H9 (cell line): ENCODE measurements at regions not wholly inside any gene's neighbourhood (a gene's known extent, or its start where the extent isn't known, plus 50 kb on each side); places are given as distances from the start of the nearest gene placed in this dataset.

ENCODE experiments used
- DNase-seq: peaks from one replicate; pipeline ENCODE4 v3.0.0-alpha.2; 2017
- H2AFZ ChIP-seq: one replicate; pipeline ENCODE4 v1.6.1; 2013; ENCODE audit warnings: mild to moderate bottlenecking, low read length, control low read depth, moderate library complexity
- H2AK5ac ChIP-seq: 2 replicates; pipeline ENCODE4 v1.6.1; 2013; ENCODE audit warnings: low read length, control low read depth, mixed read lengths; ENCODE audit not compliant: insufficient read length
- H2BK120ac ChIP-seq: one replicate; pipeline ENCODE4 v1.6.1; 2013; ENCODE audit warnings: low read depth, mild to moderate bottlenecking, low read length, control low read depth, inconsistent platforms; ENCODE audit not compliant: poor library complexity, severe bottlenecking
- H2BK12ac ChIP-seq: 2 replicates; pipeline ENCODE4 v1.6.1; 2013; ENCODE audit warnings: low read length, control low read depth, mixed read lengths, low read depth; ENCODE audit not compliant: insufficient read length
- H2BK15ac ChIP-seq: 2 replicates; pipeline ENCODE4 v1.6.1; 2013; ENCODE audit warnings: low read depth, low read length, control low read depth
- H2BK20ac ChIP-seq: one replicate; pipeline ENCODE4 v1.6.1; 2013; ENCODE audit warnings: low read depth, mild to moderate bottlenecking, low read length, control low read depth, inconsistent platforms; ENCODE audit not compliant: poor library complexity, severe bottlenecking
- H2BK5ac ChIP-seq: 2 replicates; pipeline ENCODE4 v1.6.1; 2013; ENCODE audit warnings: low read length, control low read depth, mixed read lengths; ENCODE audit not compliant: insufficient read length
- H3K14ac ChIP-seq: 2 replicates; pipeline ENCODE4 v1.6.1; 2013; ENCODE audit warnings: low read length, control low read depth; ENCODE audit not compliant: insufficient read depth
- H3K18ac ChIP-seq: 2 replicates; pipeline ENCODE4 v1.6.1; 2013; ENCODE audit warnings: low read depth, mild to moderate bottlenecking, mixed read lengths, low read length, control low read depth; ENCODE audit not compliant: insufficient read length
- H3K23ac ChIP-seq: 2 replicates; pipeline ENCODE4 v1.6.1; 2013; ENCODE audit warnings: low read length, control low read depth, mixed read lengths, low read depth; ENCODE audit not compliant: insufficient read length
- H3K23me2 ChIP-seq: 2 replicates; pipeline ENCODE4 v1.6.1; 2013; ENCODE audit warnings: low read depth, mild to moderate bottlenecking, mixed read lengths, low read length, control low read depth; ENCODE audit not compliant: insufficient read length, poor library complexity, severe bottlenecking
- H3K27ac ChIP-seq: 2 replicates; pipeline ENCODE4 v1.5.1; 2013; ENCODE audit warnings: low read length, control low read depth, mixed read lengths, low read depth; ENCODE audit not compliant: insufficient read length
- H3K27me3 ChIP-seq: 2 replicates; pipeline ENCODE4 v1.6.1; 2013; ENCODE audit warnings: low read length, control low read depth, inconsistent platforms; ENCODE audit not compliant: insufficient read depth
- H3K4ac ChIP-seq: 2 replicates; pipeline ENCODE4 v1.6.1; 2013; ENCODE audit warnings: low read depth, mild to moderate bottlenecking, control low read depth, inconsistent platforms, low read length, moderate library complexity
- H3K4me1 ChIP-seq: 2 replicates; pipeline ENCODE4 v1.6.1; 2013; ENCODE audit warnings: low read length, control low read depth, inconsistent platforms; ENCODE audit not compliant: insufficient read depth
- H3K4me2 ChIP-seq: 2 replicates; pipeline ENCODE4 v1.6.1; 2013; ENCODE audit warnings: low read length, control low read depth, mixed read lengths; ENCODE audit not compliant: insufficient read length, insufficient read depth
- H3K56ac ChIP-seq: 2 replicates; pipeline ENCODE4 v1.6.1; 2013; ENCODE audit warnings: low read depth, mild to moderate bottlenecking, mixed read lengths, low read length, control low read depth; ENCODE audit not compliant: insufficient read length
- H3K79me1 ChIP-seq: 2 replicates; pipeline ENCODE4 v1.6.1; 2013; ENCODE audit warnings: low read depth, mild to moderate bottlenecking, moderate library complexity, low read length, control low read depth, inconsistent platforms; ENCODE audit not compliant: insufficient read depth, poor library complexity, severe bottlenecking
- H3K79me2 ChIP-seq: 2 replicates; pipeline ENCODE4 v1.6.1; 2013; ENCODE audit warnings: low read length, control low read depth, inconsistent platforms; ENCODE audit not compliant: insufficient read depth
- H3K9ac ChIP-seq: 2 replicates; pipeline ENCODE4 v1.6.1; 2013; ENCODE audit warnings: low read length, control low read depth, mixed read lengths; ENCODE audit not compliant: insufficient read length; ENCODE audit errors: extremely low read depth
- H3K9me3 ChIP-seq: one replicate; pipeline ENCODE4 v1.6.1; 2013; ENCODE audit warnings: low read depth, low read length, inconsistent platforms; ENCODE audit not compliant: control insufficient read depth
- H3T11ph ChIP-seq: one replicate; pipeline ENCODE4 v1.6.1; 2013; ENCODE audit warnings: mild to moderate bottlenecking, low read length, control low read depth, inconsistent platforms
- H4K20me1 ChIP-seq: one replicate; pipeline ENCODE4 v1.6.1; 2013; ENCODE audit not compliant: control insufficient read depth, insufficient read length, insufficient read depth
- H4K5ac ChIP-seq: 2 replicates; pipeline ENCODE4 v1.6.1; 2013; ENCODE audit warnings: low read depth, mild to moderate bottlenecking, mixed read lengths, low read length, control low read depth; ENCODE audit not compliant: insufficient read length
- H4K8ac ChIP-seq: replicated peaks from 2 replicates; pipeline ENCODE4 v1.6.1; 2013; ENCODE audit warnings: low read length, control low read depth, mixed read lengths, low read depth; ENCODE audit not compliant: insufficient read length
- H4K91ac ChIP-seq: 2 replicates; pipeline ENCODE4 v1.6.1; 2013; ENCODE audit warnings: low read depth, mild to moderate bottlenecking, moderate library complexity, mixed read lengths, low read length, control low read depth; ENCODE audit not compliant: insufficient read length
- H3K27ac Mint-ChIP-seq, 3 experiments: 2 replicates in 2 of 3; 3 replicates in 1 of 3; pipeline ENCODE4 v1.8.0; 2020 to 2021; ENCODE audit warnings: mixed read lengths in 3 of 3, mild to moderate bottlenecking in 1 of 3, moderate library complexity in 1 of 3
- H3K27me3 Mint-ChIP-seq: 2 replicates; pipeline ENCODE4 v1.8.0; 2021; ENCODE audit warnings: low read depth, mild to moderate bottlenecking, moderate library complexity, mixed read lengths
- H3K36me3 Mint-ChIP-seq, 3 experiments: 2 replicates in 2 of 3; 3 replicates in 1 of 3; pipeline ENCODE4 v1.8.0; 2020 to 2021; ENCODE audit warnings: low read depth in 3 of 3, mixed read lengths in 3 of 3; ENCODE audit not compliant: insufficient read depth in 1 of 3
- H3K4me1 Mint-ChIP-seq, 2 experiments: 2 replicates each; pipeline ENCODE4 v1.8.0; 2020; ENCODE audit warnings: mixed read lengths in 2 of 2
- H3K4me3 Mint-ChIP-seq, 2 experiments: 2 replicates in 1 of 2; 3 replicates in 1 of 2; pipeline ENCODE4 v1.8.0; 2020 to 2021; ENCODE audit warnings: mild to moderate bottlenecking in 2 of 2, mixed read lengths in 2 of 2, moderate library complexity in 1 of 2
- H3K9me3 Mint-ChIP-seq, 2 experiments: 2 replicates in 1 of 2; 3 replicates in 1 of 2; pipeline ENCODE4 v1.8.0; 2020; ENCODE audit warnings: mild to moderate bottlenecking in 2 of 2, mixed read lengths in 2 of 2, moderate library complexity in 1 of 2
- WGBS: extraction: QIAGEN DNeasy Blood & Tissue Kit; methylation state at CpG from one replicate; pipeline ENCODE4 v1.1.7; 2013; ENCODE audit warnings: missing lambda C conversion rate, low lambda C conversion rate, mixed read lengths; ENCODE audit not compliant: insufficient read length; ENCODE audit errors: extremely low coverage; 5-methylcytosine and 5-hydroxymethylcytosine counted together
- TF ChIP-seq, protein P1 (sequence below): fragments of 200-600 bp; sonication (generic); conservative IDR thresholded peaks from 3 replicates; pipeline ENCODE4 v1.8.0; 2021; ENCODE audit warnings: antibody characterized with exemption, mild to moderate bottlenecking

DNA sequence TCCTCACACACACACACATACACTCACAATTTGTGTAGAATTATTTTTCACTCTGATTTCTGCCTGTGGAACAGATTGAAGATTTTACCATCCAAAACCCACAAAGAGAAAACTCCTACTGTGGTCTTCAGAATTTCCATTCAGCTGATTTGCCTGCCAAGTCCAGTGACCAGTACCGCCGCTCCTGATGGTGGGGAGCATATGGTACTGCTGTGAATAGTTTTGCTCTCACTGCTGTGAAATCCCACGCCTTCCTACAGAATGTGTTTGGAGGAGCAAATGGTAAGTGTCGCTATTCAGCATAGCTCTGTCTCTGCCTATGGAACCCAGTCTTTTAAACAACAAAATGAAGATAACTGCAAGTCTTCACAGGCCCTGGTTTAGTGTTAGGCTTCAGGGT, 629.5 kb downstream of the LMO4 start:
- no peak overlapping the region for H3K14ac ChIP-seq
- Mint-ChIP-seq H3K4me3 (no peak overlapping the region), H3K4me1 (peaks cover 4 to 6% of the 10 kb centered on the region in 2 experiments), H3K36me3 (no peaks in the 10 kb centered on the region), H3K27ac (no peak overlapping the region), H3K27me3 (no peaks in the 10 kb centered on the region), H3K9me3 (no peaks in the 10 kb centered on the region)
- H3K27me3 ChIP-seq = no peaks in the 10 kb centered on the region
- H3K4me1 ChIP-seq = no peaks in the 10 kb centered on the region; the same call in 1 of the 2 replicates
- no peaks in the 10 kb centered on the region for H3K23me2 ChIP-seq
- H3K27ac ChIP-seq = no peak overlapping the region
- H3K4me2 ChIP-seq = no peak overlapping the region
- H2BK120ac ChIP-seq = no peak overlapping the region
- H3K9me3 ChIP-seq = no peaks in the 10 kb centered on the region
- H2BK5ac ChIP-seq = no peak overlapping the region
- H4K5ac ChIP-seq = no peak overlapping the region
- TF ChIP-seq, protein P1, sequence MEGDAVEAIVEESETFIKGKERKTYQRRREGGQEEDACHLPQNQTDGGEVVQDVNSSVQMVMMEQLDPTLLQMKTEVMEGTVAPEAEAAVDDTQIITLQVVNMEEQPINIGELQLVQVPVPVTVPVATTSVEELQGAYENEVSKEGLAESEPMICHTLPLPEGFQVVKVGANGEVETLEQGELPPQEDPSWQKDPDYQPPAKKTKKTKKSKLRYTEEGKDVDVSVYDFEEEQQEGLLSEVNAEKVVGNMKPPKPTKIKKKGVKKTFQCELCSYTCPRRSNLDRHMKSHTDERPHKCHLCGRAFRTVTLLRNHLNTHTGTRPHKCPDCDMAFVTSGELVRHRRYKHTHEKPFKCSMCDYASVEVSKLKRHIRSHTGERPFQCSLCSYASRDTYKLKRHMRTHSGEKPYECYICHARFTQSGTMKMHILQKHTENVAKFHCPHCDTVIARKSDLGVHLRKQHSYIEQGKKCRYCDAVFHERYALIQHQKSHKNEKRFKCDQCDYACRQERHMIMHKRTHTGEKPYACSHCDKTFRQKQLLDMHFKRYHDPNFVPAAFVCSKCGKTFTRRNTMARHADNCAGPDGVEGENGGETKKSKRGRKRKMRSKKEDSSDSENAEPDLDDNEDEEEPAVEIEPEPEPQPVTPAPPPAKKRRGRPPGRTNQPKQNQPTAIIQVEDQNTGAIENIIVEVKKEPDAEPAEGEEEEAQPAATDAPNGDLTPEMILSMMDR = no peak
- no peak overlapping the region for H3K4ac ChIP-seq
- H3K18ac ChIP-seq = no peak overlapping the region
- no CpG with 5 or more reads among the region's 4 CpGs for WGBS
- H2BK15ac ChIP-seq = no peak overlapping the region
- no peak overlapping the region for H4K8ac ChIP-seq
- no peak overlapping the region for H3K56ac ChIP-seq
- H4K20me1 ChIP-seq = no peaks in the 10 kb centered on the region
- no peak overlapping the region for H4K91ac ChIP-seq
- no peak overlapping the region for H3K9ac ChIP-seq
- no peak overlapping the region for H2AK5ac ChIP-seq
- no peak overlapping the region for H3K23ac ChIP-seq
- no peaks in the 10 kb centered on the region for H3K79me2 ChIP-seq
- H3K79me1 ChIP-seq = no peaks in the 10 kb centered on the region
- H2BK12ac ChIP-seq = no peak overlapping the region
- H3T11ph ChIP-seq = no peak overlapping the region
- no peak for DNase-seq
- no peak overlapping the region for H2BK20ac ChIP-seq
- no peak overlapping the region for H2AFZ ChIP-seq
